ENCODE measurements at regions not wholly inside any gene's neighbourhood (a gene's known extent, or its start where the extent isn't known, plus 50 kb on each side); places are given as distances from the start of the nearest gene placed in this dataset.

DNA sequence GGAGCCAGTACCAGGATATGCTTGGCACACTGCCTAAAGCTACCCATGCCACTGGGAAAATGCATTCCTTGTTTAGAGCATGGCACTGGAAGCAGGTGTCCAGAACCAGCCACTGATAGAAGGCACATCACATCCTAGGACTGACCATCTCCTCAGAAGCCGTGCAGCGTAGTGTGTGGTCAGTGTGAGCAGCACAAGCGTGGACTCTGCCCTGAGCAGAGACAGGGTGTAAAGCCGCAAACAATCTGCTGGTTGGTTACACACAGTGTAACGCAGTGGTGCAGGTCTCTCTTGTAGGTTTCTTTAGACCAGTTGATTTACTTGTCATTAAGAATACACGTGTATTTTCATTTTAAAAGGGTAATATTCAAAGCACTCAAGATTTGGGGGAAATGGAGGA lies 377.8 kb upstream of the HS6ST1 start:
- no peak for TF ChIP-seq ZNF507 (tag; conservative IDR thresholded peaks at IDR 0.05)
- TF ChIP-seq, protein P1, sequence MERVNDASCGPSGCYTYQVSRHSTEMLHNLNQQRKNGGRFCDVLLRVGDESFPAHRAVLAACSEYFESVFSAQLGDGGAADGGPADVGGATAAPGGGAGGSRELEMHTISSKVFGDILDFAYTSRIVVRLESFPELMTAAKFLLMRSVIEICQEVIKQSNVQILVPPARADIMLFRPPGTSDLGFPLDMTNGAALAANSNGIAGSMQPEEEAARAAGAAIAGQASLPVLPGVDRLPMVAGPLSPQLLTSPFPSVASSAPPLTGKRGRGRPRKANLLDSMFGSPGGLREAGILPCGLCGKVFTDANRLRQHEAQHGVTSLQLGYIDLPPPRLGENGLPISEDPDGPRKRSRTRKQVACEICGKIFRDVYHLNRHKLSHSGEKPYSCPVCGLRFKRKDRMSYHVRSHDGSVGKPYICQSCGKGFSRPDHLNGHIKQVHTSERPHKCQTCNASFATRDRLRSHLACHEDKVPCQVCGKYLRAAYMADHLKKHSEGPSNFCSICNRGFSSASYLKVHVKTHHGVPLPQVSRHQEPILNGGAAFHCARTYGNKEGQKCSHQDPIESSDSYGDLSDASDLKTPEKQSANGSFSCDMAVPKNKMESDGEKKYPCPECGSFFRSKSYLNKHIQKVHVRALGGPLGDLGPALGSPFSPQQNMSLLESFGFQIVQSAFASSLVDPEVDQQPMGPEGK (CRISPR knock-in tag; IDR thresholded peaks at IDR 0.05; ENCODE audit: borderline replicate concordance), result no peak
- TF ChIP-seq, protein P2, sequence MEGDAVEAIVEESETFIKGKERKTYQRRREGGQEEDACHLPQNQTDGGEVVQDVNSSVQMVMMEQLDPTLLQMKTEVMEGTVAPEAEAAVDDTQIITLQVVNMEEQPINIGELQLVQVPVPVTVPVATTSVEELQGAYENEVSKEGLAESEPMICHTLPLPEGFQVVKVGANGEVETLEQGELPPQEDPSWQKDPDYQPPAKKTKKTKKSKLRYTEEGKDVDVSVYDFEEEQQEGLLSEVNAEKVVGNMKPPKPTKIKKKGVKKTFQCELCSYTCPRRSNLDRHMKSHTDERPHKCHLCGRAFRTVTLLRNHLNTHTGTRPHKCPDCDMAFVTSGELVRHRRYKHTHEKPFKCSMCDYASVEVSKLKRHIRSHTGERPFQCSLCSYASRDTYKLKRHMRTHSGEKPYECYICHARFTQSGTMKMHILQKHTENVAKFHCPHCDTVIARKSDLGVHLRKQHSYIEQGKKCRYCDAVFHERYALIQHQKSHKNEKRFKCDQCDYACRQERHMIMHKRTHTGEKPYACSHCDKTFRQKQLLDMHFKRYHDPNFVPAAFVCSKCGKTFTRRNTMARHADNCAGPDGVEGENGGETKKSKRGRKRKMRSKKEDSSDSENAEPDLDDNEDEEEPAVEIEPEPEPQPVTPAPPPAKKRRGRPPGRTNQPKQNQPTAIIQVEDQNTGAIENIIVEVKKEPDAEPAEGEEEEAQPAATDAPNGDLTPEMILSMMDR (IDR thresholded peaks at IDR 0.05 in 2 of 3, conservative IDR thresholded peaks at IDR 0.05 in 1 of 3; ENCODE audit: insufficient read depth in 2 of 3, low read depth in 1 of 3, low read length in 3 of 3), result no peak
- TF ChIP-seq EZH2 (IDR thresholded peaks at IDR 0.05; ENCODE audit: borderline replicate concordance, low read depth, low read length), result no peak
- no peak for TF ChIP-seq TCF3 (CRISPR knock-in tag; IDR thresholded peaks at IDR 0.05)
- TF ChIP-seq ZNF197 (CRISPR knock-in tag; IDR thresholded peaks at IDR 0.05; ENCODE audit: low read depth), result no peak
- TF ChIP-seq SIN3B (IDR thresholded peaks at IDR 0.05; ENCODE audit: low read depth), result no peak
- TF ChIP-seq SPI1 (IDR thresholded peaks at IDR 0.05; ENCODE audit: borderline replicate concordance, low read depth, low read length), result no peak
- no peak for TF ChIP-seq ZBTB17 (CRISPR knock-in tag; IDR thresholded peaks at IDR 0.05)
- TF ChIP-seq, protein P3, sequence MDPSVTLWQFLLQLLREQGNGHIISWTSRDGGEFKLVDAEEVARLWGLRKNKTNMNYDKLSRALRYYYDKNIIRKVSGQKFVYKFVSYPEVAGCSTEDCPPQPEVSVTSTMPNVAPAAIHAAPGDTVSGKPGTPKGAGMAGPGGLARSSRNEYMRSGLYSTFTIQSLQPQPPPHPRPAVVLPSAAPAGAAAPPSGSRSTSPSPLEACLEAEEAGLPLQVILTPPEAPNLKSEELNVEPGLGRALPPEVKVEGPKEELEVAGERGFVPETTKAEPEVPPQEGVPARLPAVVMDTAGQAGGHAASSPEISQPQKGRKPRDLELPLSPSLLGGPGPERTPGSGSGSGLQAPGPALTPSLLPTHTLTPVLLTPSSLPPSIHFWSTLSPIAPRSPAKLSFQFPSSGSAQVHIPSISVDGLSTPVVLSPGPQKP (CRISPR knock-in tag; IDR thresholded peaks at IDR 0.05), result no peak
- no peak for TF ChIP-seq CREB1 (IDR thresholded peaks at IDR 0.05)
- TF ChIP-seq CREB1 (CRISPR knock-in tag; IDR thresholded peaks at IDR 0.05), result no peak
- no peak for TF ChIP-seq ADNP (tag; IDR thresholded peaks at IDR 0.05)
